ENCODE measurements at regions not wholly inside any gene's neighbourhood (a gene's known extent, or its start where the extent isn't known, plus 50 kb on each side); places are given as distances from the start of the nearest gene placed in this dataset.

- H3K4me1 ChIP-seq (replicated peaks) = no peaks in the 10 kb centered on the region
- H3K27ac ChIP-seq = no peak overlapping the region
- WGBS = 64% methylated on average over 3 of the region's 3 CpGs
- no peak for TF ChIP-seq POLR2A (IDR thresholded peaks at IDR 0.05)
- TF ChIP-seq, protein P1, sequence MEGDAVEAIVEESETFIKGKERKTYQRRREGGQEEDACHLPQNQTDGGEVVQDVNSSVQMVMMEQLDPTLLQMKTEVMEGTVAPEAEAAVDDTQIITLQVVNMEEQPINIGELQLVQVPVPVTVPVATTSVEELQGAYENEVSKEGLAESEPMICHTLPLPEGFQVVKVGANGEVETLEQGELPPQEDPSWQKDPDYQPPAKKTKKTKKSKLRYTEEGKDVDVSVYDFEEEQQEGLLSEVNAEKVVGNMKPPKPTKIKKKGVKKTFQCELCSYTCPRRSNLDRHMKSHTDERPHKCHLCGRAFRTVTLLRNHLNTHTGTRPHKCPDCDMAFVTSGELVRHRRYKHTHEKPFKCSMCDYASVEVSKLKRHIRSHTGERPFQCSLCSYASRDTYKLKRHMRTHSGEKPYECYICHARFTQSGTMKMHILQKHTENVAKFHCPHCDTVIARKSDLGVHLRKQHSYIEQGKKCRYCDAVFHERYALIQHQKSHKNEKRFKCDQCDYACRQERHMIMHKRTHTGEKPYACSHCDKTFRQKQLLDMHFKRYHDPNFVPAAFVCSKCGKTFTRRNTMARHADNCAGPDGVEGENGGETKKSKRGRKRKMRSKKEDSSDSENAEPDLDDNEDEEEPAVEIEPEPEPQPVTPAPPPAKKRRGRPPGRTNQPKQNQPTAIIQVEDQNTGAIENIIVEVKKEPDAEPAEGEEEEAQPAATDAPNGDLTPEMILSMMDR (IDR thresholded peaks at IDR 0.05) = no peak
- TF ChIP-seq POLR2AphosphoS5 (IDR thresholded peaks at IDR 0.05) = no peak
- no peaks in the 10 kb centered on the region for H3K27me3 ChIP-seq (replicated peaks; ENCODE audit: insufficient read depth)
- no peaks in the 10 kb centered on the region for H3K9me3 ChIP-seq
- intact Hi-C loops (cut with DNase I) = no loop called here
- H3K4me3 ChIP-seq = no peak overlapping the region
- no peak for DNase-seq (ENCODE audit: low spot score)
- no peaks in the 10 kb centered on the region for H3K36me3 ChIP-seq
Observed at GRCh38 chr18:48472610-48473009, 63.4 kb upstream of the ZBTB7C start.

GRCh38 chr18:48470484-48471180 lies 61.4 kb upstream of the ZBTB7C start:
- Histone ChIP-seq H3K4me1 (replicated peaks) (no peaks in the 10 kb centered on the region), H3K4me3 (no peak overlapping the region), H3K9me3 (no peaks in the 10 kb centered on the region), H3K36me3 (no peaks in the 10 kb centered on the region), H3K27me3 (replicated peaks; ENCODE audit: insufficient read depth) (no peaks in the 10 kb centered on the region), H3K27ac (no peak overlapping the region)
- 81% methylated on average over 5 of the region's 5 CpGs for WGBS
- intact Hi-C loops (cut with DNase I) = no loop called here
- TF ChIP-seq, protein P1 (IDR thresholded peaks at IDR 0.05) = no peak
- no peak for TF ChIP-seq POLR2A (IDR thresholded peaks at IDR 0.05)
- TF ChIP-seq POLR2AphosphoS5 (IDR thresholded peaks at IDR 0.05) = no peak
- DNase-seq (ENCODE audit: low spot score) = no peak

DNA sequence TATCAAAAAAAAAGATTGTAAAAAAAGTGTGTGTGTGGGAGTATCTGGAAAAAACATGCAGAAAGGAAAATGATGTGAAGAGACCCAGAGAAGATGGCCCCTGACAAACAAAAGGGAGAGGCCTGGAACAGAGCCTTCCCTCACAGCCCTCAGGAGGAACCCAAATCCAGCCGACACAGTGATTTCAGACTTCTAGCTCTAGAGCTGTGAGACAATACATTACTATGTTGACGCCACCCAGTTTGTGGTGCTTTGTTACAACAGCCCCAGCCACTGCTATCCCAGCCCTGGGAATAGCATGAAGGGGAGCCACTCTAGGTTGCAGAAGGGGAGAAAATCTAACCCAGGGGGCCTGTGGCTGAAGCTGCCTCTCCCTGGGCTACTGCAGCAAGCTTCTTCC lies 59.0 kb upstream of the ZBTB7C start:
- Histone ChIP-seq H3K4me1 (replicated peaks) (no peaks in the 10 kb centered on the region), H3K27ac (no peak overlapping the region), H3K4me3 (no peak overlapping the region), H3K27me3 (replicated peaks; ENCODE audit: insufficient read depth) (no peaks in the 10 kb centered on the region), H3K36me3 (no peaks in the 10 kb centered on the region), H3K9me3 (no peaks in the 10 kb centered on the region)
- WGBS = 77% methylated on average over 2 of the region's 2 CpGs
- intact Hi-C loops (cut with DNase I) = no loop called here
- DNase-seq (ENCODE audit: low spot score) = no peak
- TF ChIP-seq, protein P1 (IDR thresholded peaks at IDR 0.05) = no peak
- TF ChIP-seq POLR2A (IDR thresholded peaks at IDR 0.05) (no peak), POLR2AphosphoS5 (IDR thresholded peaks at IDR 0.05) (no peak)

- Histone ChIP-seq H3K27ac (no peak overlapping the region), H3K9me3 (no peaks in the 10 kb centered on the region), H3K4me1 (replicated peaks) (no peaks in the 10 kb centered on the region), H3K36me3 (no peaks in the 10 kb centered on the region), H3K4me3 (no peak overlapping the region), H3K27me3 (replicated peaks; ENCODE audit: insufficient read depth) (no peaks in the 10 kb centered on the region)
- WGBS = 91% methylated on average over 6 of the region's 6 CpGs
- DNase-seq (ENCODE audit: low spot score) = no peak
- intact Hi-C loops (cut with DNase I) = no loop called here
- TF ChIP-seq POLR2A (IDR thresholded peaks at IDR 0.05) (no peak), POLR2AphosphoS5 (IDR thresholded peaks at IDR 0.05) (no peak)
- TF ChIP-seq, protein P1 (IDR thresholded peaks at IDR 0.05) = no peak
Observed at GRCh38 chr18:48467231-48467630, 58.0 kb upstream of the ZBTB7C start.

- Histone ChIP-seq H3K36me3 (no peaks in the 10 kb centered on the region), H3K4me3 (no peak overlapping the region), H3K9me3 (no peaks in the 10 kb centered on the region), H3K27ac (no peak overlapping the region), H3K4me1 (replicated peaks) (no peaks in the 10 kb centered on the region), H3K27me3 (replicated peaks; ENCODE audit: insufficient read depth) (no peaks in the 10 kb centered on the region)
- DNase-seq (ENCODE audit: low spot score) = no peak
- 96% methylated on average over 1 of the region's 1 CpG for WGBS
- intact Hi-C loops (cut with DNase I) = no loop called here
- TF ChIP-seq POLR2AphosphoS5 (IDR thresholded peaks at IDR 0.05) (no peak), POLR2A (IDR thresholded peaks at IDR 0.05) (no peak)
- TF ChIP-seq, protein P1 (IDR thresholded peaks at IDR 0.05) = no peak
Observed at GRCh38 chr18:48462510-48462909, 53.3 kb upstream of the ZBTB7C start.
